Neural progenitor cell (in vitro differentiated cells): ENCODE measurements at regions not wholly inside any gene's neighbourhood (a gene's known extent, or its start where the extent isn't known, plus 50 kb on each side); places are given as distances from the start of the nearest gene placed in this dataset.

Source experiments
- DNase-seq: peaks from one replicate; pipeline ENCODE4 v3.0.0-alpha.2; 2016; ENCODE audit warnings: low spot score
- H2AFZ ChIP-seq: fragments of 200-600 bp; sonication (generic); replicated peaks from 2 replicates; pipeline ENCODE4 v1.6.1; 2016; ENCODE audit warnings: antibody characterized with exemption
- H3F3A ChIP-seq: fragments of 200-600 bp; sonication (generic); 2 replicates; pipeline ENCODE4 v1.6.1; 2016; ENCODE audit warnings: antibody characterized with exemption, low read depth
- H3K27ac ChIP-seq: fragments of 200-600 bp; sonication (generic); 2 replicates; pipeline ENCODE4 v1.5.1; 2016; ENCODE audit warnings: mild to moderate bottlenecking
- H3K27me3 ChIP-seq: fragments of 200-600 bp; sonication (generic); 2 replicates; pipeline ENCODE4 v1.6.1; 2016; ENCODE audit warnings: mild to moderate bottlenecking, moderate library complexity
- H3K36me3 ChIP-seq: fragments of 200-600 bp; sonication (generic); 2 replicates; pipeline ENCODE4 v1.5.1; 2016
- H3K4me1 ChIP-seq: fragments of 200-600 bp; sonication (generic); 2 replicates; pipeline ENCODE4 v1.6.1; 2016; ENCODE audit warnings: mixed run types
- H3K4me2 ChIP-seq: fragments of 200-600 bp; sonication (generic); 2 replicates; pipeline ENCODE4 v1.6.1; 2016
- H3K4me3 ChIP-seq: fragments of 200-600 bp; sonication (generic); 2 replicates; pipeline ENCODE4 v1.5.1; 2016
- H3K79me2 ChIP-seq: fragments of 200-600 bp; sonication (generic); 2 replicates; pipeline ENCODE4 v1.6.1; 2016; ENCODE audit warnings: low read depth
- H3K9ac ChIP-seq: fragments of 200-600 bp; sonication (generic); 2 replicates; pipeline ENCODE4 v1.6.1; 2016
- H3K9me3 ChIP-seq: fragments of 200-600 bp; sonication (generic); 2 replicates; pipeline ENCODE4 v1.5.1; 2016; ENCODE audit warnings: low read depth
- H4K20me1 ChIP-seq: fragments of 200-600 bp; sonication (generic); 2 replicates; pipeline ENCODE4 v1.6.1; 2016; ENCODE audit warnings: low read depth
- H3K27ac Mint-ChIP-seq: 3 replicates; pipeline ENCODE4 v1.8.0; 2021; ENCODE audit warnings: mixed read lengths
- H3K27me3 Mint-ChIP-seq: 2 replicates; pipeline ENCODE4 v1.8.0; 2022; ENCODE audit warnings: low read depth, mild to moderate bottlenecking, inconsistent platforms, moderate library complexity, mixed read lengths; ENCODE audit not compliant: insufficient read depth
- H3K36me3 Mint-ChIP-seq: 3 replicates; pipeline ENCODE4 v1.8.0; 2021; ENCODE audit warnings: mixed read lengths
- H3K4me1 Mint-ChIP-seq: 3 replicates; pipeline ENCODE4 v1.8.0; 2021; ENCODE audit warnings: mixed read lengths
- H3K4me3 Mint-ChIP-seq: 3 replicates; pipeline ENCODE4 v1.8.0; 2021; ENCODE audit warnings: mild to moderate bottlenecking, moderate library complexity, mixed read lengths
- H3K9me3 Mint-ChIP-seq: 3 replicates; pipeline ENCODE4 v1.8.0; 2020; ENCODE audit warnings: mixed read lengths
- CTCF ChIP-seq: fragments of 200-600 bp; sonication (generic); IDR thresholded peaks from 2 replicates; pipeline ENCODE4 v1.5.1; 2017; ENCODE audit warnings: antibody characterized with exemption, mild to moderate bottlenecking
- EZH2 ChIP-seq: fragments of 200-600 bp; sonication (generic); IDR thresholded peaks from 2 replicates; pipeline ENCODE4 v1.6.1; 2017; ENCODE audit warnings: antibody characterized with exemption, mild to moderate bottlenecking, moderate library complexity
- EZH2phosphoT487 ChIP-seq: fragments of 200-600 bp; sonication (generic); IDR thresholded peaks from 2 replicates; pipeline ENCODE4 v1.6.1; 2017; ENCODE audit warnings: antibody characterized with exemption

GRCh38 chr17:68792873-68793272 lies 162.3 kb downstream of the ABCA8 start:
- Mint-ChIP-seq H3K27me3 (peaks cover 6% of the 10 kb centered on the region), H3K4me3 (no peak overlapping the region), H3K36me3 (peaks cover 8% of the 10 kb centered on the region), H3K27ac (no peak overlapping the region), H3K4me1 (peaks cover 26% of the 10 kb centered on the region), H3K9me3 (peaks cover 42% of the 10 kb centered on the region)
- H3F3A ChIP-seq = no peaks in the 10 kb centered on the region
- DNase-seq = no peak
- H3K9ac ChIP-seq = no peak overlapping the region
- H3K4me1 ChIP-seq = peaks cover 5% of the 10 kb centered on the region
- H3K9me3 ChIP-seq = no peaks in the 10 kb centered on the region
- H2AFZ ChIP-seq = no peak overlapping the region
- H3K79me2 ChIP-seq = no peaks in the 10 kb centered on the region
- H3K4me2 ChIP-seq = no peak overlapping the region
- H3K36me3 ChIP-seq = no peaks in the 10 kb centered on the region
- H3K27ac ChIP-seq = no peak overlapping the region
- TF ChIP-seq CTCF = no peak
- no peak for TF ChIP-seq EZH2phosphoT487
- no peak for TF ChIP-seq EZH2
- H4K20me1 ChIP-seq = no peaks in the 10 kb centered on the region
- no peak overlapping the region for H3K4me3 ChIP-seq
- H3K27me3 ChIP-seq = no peaks in the 10 kb centered on the region

DNA sequence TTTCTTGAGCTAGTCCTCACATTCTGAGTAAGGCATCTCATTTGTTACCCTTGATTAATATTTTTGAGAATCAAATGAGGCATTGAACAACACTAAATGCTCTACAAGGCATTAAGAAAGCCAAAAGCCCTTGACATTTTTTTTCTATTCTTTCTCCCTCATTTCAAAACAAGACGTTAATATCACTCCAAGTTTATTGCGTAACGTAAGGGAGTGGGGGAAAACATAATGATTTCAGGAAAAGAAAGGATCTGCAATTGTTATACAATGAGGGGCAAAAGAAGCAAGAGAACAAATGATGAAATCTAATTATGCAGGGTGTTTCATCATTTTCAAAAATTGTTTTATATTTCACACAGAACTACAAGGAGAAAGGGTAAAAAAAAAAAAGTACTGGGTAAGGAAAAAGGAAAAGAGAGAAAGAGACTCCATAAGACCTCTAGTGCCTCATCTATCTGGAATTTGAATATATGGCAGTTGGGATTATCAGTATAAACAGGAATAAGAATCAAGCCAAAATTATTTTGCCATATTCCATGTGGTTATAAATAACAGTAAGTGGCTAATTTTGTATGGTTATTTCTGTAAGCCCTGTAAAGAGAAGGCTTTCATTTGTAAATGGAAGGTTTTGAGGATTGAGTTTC lies 163.0 kb downstream of the ABCA8 start:
- TF ChIP-seq CTCF (no peak), EZH2phosphoT487 (no peak), EZH2 (no peak)
- H3K9me3 Mint-ChIP-seq = peaks cover 38% of the 10 kb centered on the region
- no peaks in the 10 kb centered on the region for H3F3A ChIP-seq
- H3K4me2 ChIP-seq = no peak overlapping the region
- H3K9ac ChIP-seq = no peak overlapping the region
- H3K27me3 Mint-ChIP-seq = peaks cover 8% of the 10 kb centered on the region
- H2AFZ ChIP-seq = no peak overlapping the region
- H3K27ac Mint-ChIP-seq = no peak overlapping the region
- no peak overlapping the region for H3K27ac ChIP-seq
- peaks cover 3% of the 10 kb centered on the region for H3K36me3 Mint-ChIP-seq
- peaks cover 5% of the 10 kb centered on the region for H3K4me1 ChIP-seq
- no peaks in the 10 kb centered on the region for H3K27me3 ChIP-seq
- no peaks in the 10 kb centered on the region for H4K20me1 ChIP-seq
- no peaks in the 10 kb centered on the region for H3K36me3 ChIP-seq
- no peak overlapping the region for H3K4me3 Mint-ChIP-seq
- H3K79me2 ChIP-seq = no peaks in the 10 kb centered on the region
- no peak for DNase-seq
- H3K4me1 Mint-ChIP-seq = peaks cover 25% of the 10 kb centered on the region
- no peak overlapping the region for H3K4me3 ChIP-seq
- H3K9me3 ChIP-seq = no peaks in the 10 kb centered on the region

- H3K9ac ChIP-seq = no peak overlapping the region
- no peaks in the 10 kb centered on the region for H3K36me3 ChIP-seq
- no peaks in the 10 kb centered on the region for H3K79me2 ChIP-seq
- H3K4me3 ChIP-seq = no peak overlapping the region
- no peak overlapping the region for H3K27ac ChIP-seq
- H3K9me3 ChIP-seq = no peaks in the 10 kb centered on the region
- H3K27me3 ChIP-seq = no peaks in the 10 kb centered on the region
- no peak for DNase-seq
- Mint-ChIP-seq H3K27ac (no peak overlapping the region), H3K4me3 (no peak overlapping the region), H3K4me1 (peaks cover 22% of the 10 kb centered on the region), H3K9me3 (peaks cover 28% of the 10 kb centered on the region), H3K36me3 (peaks cover 2% of the 10 kb centered on the region), H3K27me3 (peaks cover 8% of the 10 kb centered on the region)
- peaks cover 5% of the 10 kb centered on the region for H3K4me1 ChIP-seq
- H3F3A ChIP-seq = no peaks in the 10 kb centered on the region
- no peak overlapping the region for H2AFZ ChIP-seq
- no peak for TF ChIP-seq EZH2
- no peak for TF ChIP-seq EZH2phosphoT487
- no peak for TF ChIP-seq CTCF
- no peaks in the 10 kb centered on the region for H4K20me1 ChIP-seq
- H3K4me2 ChIP-seq = no peak overlapping the region
Measured at GRCh38 chr17:68790931-68791330, 164.3 kb downstream of the ABCA8 start.
